GM12878 (cell line): ENCODE measurements at regions not wholly inside any gene's neighbourhood (a gene's known extent, or its start where the extent isn't known, plus 50 kb on each side); places are given as distances from the start of the nearest gene placed in this dataset.

ENCODE experiments used
- ESRRA ChIP-seq: IDR thresholded peaks from 2 replicates; pipeline ENCODE4 v1.6.1; 2012; ENCODE audit warnings: mild to moderate bottlenecking, low read length, improper control_type of control experiment
- MEF2A ChIP-seq: IDR thresholded peaks from 2 replicates; pipeline ENCODE4 v1.6.1; 2011; ENCODE audit warnings: low read depth, mild to moderate bottlenecking, low read length, moderate library complexity; ENCODE audit not compliant: insufficient read depth
- POLR2AphosphoS5 ChIP-seq: IDR thresholded peaks from 2 replicates; pipeline ENCODE4 v1.6.1; 2011; ENCODE audit warnings: mild to moderate bottlenecking, low read length, inconsistent platforms
- RAD21 ChIP-seq: IDR thresholded peaks from 2 replicates; pipeline ENCODE4 v1.6.1; 2011; ENCODE audit warnings: mild to moderate bottlenecking, low read depth, low read length, moderate library complexity; ENCODE audit not compliant: insufficient read depth
- RCOR1 ChIP-seq: conservative IDR thresholded peaks from 2 replicates; pipeline ENCODE4 v1.6.1; 2012; ENCODE audit warnings: low read depth, low read length, improper control_type of control experiment
- SUPT20H ChIP-seq: IDR thresholded peaks from 2 replicates; pipeline ENCODE4 v1.6.1; 2011; ENCODE audit warnings: low read depth, mild to moderate bottlenecking, low read length, moderate library complexity, borderline replicate concordance; ENCODE audit not compliant: control insufficient read depth
- YY1 ChIP-seq: IDR thresholded peaks from 2 replicates; pipeline ENCODE4 v1.6.1; 2011; ENCODE audit warnings: low read depth, mild to moderate bottlenecking, low read length
- TF ChIP-seq, protein P1 (sequence below), 3 experiments: IDR thresholded peaks in 2 of 3; conservative IDR thresholded peaks in 1 of 3; 2 replicates each; pipeline ENCODE4 v1.5.1; 2011; ENCODE audit warnings: low read depth in 3 of 3, low read length in 3 of 3, mild to moderate bottlenecking in 3 of 3, control low read depth in 2 of 3, moderate library complexity in 2 of 3, inconsistent platforms in 1 of 3, mixed read lengths in 1 of 3; ENCODE audit not compliant: control insufficient read depth in 2 of 3, insufficient read depth in 1 of 3; ENCODE audit errors: extremely low read depth in 1 of 3

DNA sequence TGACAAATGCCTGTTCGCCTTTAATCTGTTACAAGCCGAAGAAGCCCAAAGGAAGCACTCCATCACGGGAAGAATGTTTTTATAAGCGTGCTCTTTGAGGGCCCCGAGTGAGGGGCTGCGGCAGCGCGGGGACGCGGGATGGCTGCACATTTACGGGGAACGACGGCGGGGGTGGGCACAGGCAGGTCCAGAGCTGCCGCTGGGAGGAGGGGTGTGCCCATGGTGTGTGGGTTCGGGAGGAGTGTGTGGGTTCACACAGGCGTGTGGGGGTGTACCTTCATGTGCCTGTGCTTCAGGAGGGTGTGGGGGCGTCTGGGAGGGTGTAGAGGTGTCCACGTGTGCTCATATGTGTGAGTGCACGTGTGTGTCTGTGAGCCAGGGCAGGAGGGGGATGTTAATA is 155.9 kb upstream of the ZC3H12A start:
- TF ChIP-seq ESRRA (no peak), MEF2A (no peak), POLR2AphosphoS5 (no peak), SUPT20H (no peak), RAD21 (no peak), YY1 (no peak), RCOR1 (no peak)
- TF ChIP-seq, protein P1, sequence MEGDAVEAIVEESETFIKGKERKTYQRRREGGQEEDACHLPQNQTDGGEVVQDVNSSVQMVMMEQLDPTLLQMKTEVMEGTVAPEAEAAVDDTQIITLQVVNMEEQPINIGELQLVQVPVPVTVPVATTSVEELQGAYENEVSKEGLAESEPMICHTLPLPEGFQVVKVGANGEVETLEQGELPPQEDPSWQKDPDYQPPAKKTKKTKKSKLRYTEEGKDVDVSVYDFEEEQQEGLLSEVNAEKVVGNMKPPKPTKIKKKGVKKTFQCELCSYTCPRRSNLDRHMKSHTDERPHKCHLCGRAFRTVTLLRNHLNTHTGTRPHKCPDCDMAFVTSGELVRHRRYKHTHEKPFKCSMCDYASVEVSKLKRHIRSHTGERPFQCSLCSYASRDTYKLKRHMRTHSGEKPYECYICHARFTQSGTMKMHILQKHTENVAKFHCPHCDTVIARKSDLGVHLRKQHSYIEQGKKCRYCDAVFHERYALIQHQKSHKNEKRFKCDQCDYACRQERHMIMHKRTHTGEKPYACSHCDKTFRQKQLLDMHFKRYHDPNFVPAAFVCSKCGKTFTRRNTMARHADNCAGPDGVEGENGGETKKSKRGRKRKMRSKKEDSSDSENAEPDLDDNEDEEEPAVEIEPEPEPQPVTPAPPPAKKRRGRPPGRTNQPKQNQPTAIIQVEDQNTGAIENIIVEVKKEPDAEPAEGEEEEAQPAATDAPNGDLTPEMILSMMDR (IDR thresholded peaks at IDR 0.05 in 2 of 3, conservative IDR thresholded peaks at IDR 0.05 in 1 of 3; ENCODE audit: control insufficient read depth in 2 of 3, extremely low read depth in 1 of 3, insufficient read depth in 1 of 3, low read depth in 3 of 3, low read length in 3 of 3), result no peak
